ENCODE measurements at regions not wholly inside any gene's neighbourhood (a gene's known extent, or its start where the extent isn't known, plus 50 kb on each side); places are given as distances from the start of the nearest gene placed in this dataset.

DNA sequence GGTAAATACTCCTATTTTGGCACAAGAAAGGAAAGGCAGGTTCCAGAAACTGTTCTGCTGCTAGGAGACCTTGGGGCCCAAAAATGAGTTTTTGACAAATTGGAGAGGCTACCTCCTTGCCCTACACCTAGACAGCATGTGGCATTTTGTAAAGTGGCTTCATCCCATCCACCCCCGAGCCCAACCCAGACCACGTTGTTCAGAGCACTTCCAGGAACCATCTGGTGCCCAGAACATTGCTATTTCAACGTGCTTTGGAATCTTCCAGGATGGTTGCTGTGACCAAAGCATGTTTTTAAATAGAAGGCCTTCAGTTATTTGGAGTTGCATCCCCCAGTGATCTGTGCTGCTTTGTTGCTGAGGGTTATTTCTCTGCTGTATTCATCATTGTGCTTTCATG, 116.3 kb upstream of the TOM1L1 start:
- no peak overlapping the region for H3K4me3 ChIP-seq (ENCODE audit: low read depth in 1 of 3, low read length in 3 of 3)
- no peak overlapping the region for H3K9ac ChIP-seq (ENCODE audit: low read depth in 1 of 2, low read length in 2 of 2)
- H3K4me1 ChIP-seq (ENCODE audit: control insufficient read depth in 4 of 4, insufficient read depth in 4 of 4, low read length in 3 of 4), result no peaks in the 10 kb centered on the region
- H3K36me3 ChIP-seq (ENCODE audit: control insufficient read depth in 4 of 4, insufficient read depth in 3 of 4, low read depth in 1 of 4, low read length in 3 of 4), result no peaks in the 10 kb centered on the region
- H3K9me3 ChIP-seq (ENCODE audit: control insufficient read depth in 4 of 4, low read length in 3 of 4), result no peaks in the 10 kb centered on the region
- H3K27me3 ChIP-seq (ENCODE audit: control insufficient read depth in 4 of 4, insufficient read depth in 4 of 4, low read length in 3 of 4), result no peaks in the 10 kb centered on the region
- H3K27ac ChIP-seq (ENCODE audit: low read depth in 1 of 2, low read length in 2 of 2), result no peak overlapping the region
- TF ChIP-seq YY1 (IDR thresholded peaks at IDR 0.05) (no peak), TAF1 (conservative IDR thresholded peaks at IDR 0.05) (no peak), FOXA2 (IDR thresholded peaks at IDR 0.05) (no peak), FOXA1 (IDR thresholded peaks at IDR 0.05) (no peak), HNF4G (IDR thresholded peaks at IDR 0.05) (no peak), CTCF (IDR thresholded peaks at IDR 0.05; ENCODE audit: low read depth, low read length, missing input control) (no peak)
- 79% methylated on average over 3 of the region's 3 CpGs for WGBS
- no peak for DNase-seq (ENCODE audit: low spot score)

GRCh38 chr17:54785643-54786268, 114.9 kb upstream of the TOM1L1 start:
- 79% methylated on average over 8 of the region's 8 CpGs for WGBS
- H3K9ac ChIP-seq (ENCODE audit: low read depth in 1 of 2, low read length in 2 of 2), result no peak overlapping the region
- H3K27me3 ChIP-seq (ENCODE audit: control insufficient read depth in 4 of 4, insufficient read depth in 4 of 4, low read length in 3 of 4), result no peaks in the 10 kb centered on the region
- no peak overlapping the region for H3K4me3 ChIP-seq (ENCODE audit: low read depth in 1 of 3, low read length in 3 of 3)
- TF ChIP-seq, protein P1, sequence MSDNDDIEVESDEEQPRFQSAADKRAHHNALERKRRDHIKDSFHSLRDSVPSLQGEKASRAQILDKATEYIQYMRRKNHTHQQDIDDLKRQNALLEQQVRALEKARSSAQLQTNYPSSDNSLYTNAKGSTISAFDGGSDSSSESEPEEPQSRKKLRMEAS (IDR thresholded peaks at IDR 0.05), result no peak
- TF ChIP-seq SP1 (IDR thresholded peaks at IDR 0.05), result no peak
- no peak for TF ChIP-seq GABPA (IDR thresholded peaks at IDR 0.05 in 1 of 2, conservative IDR thresholded peaks at IDR 0.05 in 1 of 2)
- no peak for TF ChIP-seq HNF4A (conservative IDR thresholded peaks at IDR 0.05)
- TF ChIP-seq FOXA1 (IDR thresholded peaks at IDR 0.05), result no peak
- TF ChIP-seq CTCF (IDR thresholded peaks at IDR 0.05; ENCODE audit: low read depth, low read length, missing input control), result no peak
- TF ChIP-seq HNF4G (IDR thresholded peaks at IDR 0.05), result no peak
- TF ChIP-seq REST (IDR thresholded peaks at IDR 0.05), result no peak
- no peak for TF ChIP-seq ATF3 (IDR thresholded peaks at IDR 0.05)
- TF ChIP-seq EGR1 (IDR thresholded peaks at IDR 0.05; ENCODE audit: low read depth in 2 of 2), result no peak
- no peak for TF ChIP-seq FOXA2 (IDR thresholded peaks at IDR 0.05)
- TF ChIP-seq, protein P2, sequence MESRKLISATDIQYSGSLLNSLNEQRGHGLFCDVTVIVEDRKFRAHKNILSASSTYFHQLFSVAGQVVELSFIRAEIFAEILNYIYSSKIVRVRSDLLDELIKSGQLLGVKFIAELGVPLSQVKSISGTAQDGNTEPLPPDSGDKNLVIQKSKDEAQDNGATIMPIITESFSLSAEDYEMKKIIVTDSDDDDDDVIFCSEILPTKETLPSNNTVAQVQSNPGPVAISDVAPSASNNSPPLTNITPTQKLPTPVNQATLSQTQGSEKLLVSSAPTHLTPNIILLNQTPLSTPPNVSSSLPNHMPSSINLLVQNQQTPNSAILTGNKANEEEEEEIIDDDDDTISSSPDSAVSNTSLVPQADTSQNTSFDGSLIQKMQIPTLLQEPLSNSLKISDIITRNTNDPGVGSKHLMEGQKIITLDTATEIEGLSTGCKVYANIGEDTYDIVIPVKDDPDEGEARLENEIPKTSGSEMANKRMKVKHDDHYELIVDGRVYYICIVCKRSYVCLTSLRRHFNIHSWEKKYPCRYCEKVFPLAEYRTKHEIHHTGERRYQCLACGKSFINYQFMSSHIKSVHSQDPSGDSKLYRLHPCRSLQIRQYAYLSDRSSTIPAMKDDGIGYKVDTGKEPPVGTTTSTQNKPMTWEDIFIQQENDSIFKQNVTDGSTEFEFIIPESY (IDR thresholded peaks at IDR 0.05), result no peak
- TF ChIP-seq NR2F2 (IDR thresholded peaks at IDR 0.05), result no peak
- no peak for TF ChIP-seq TAF1 (conservative IDR thresholded peaks at IDR 0.05)
- no peaks in the 10 kb centered on the region for H3K36me3 ChIP-seq (ENCODE audit: control insufficient read depth in 4 of 4, insufficient read depth in 3 of 4, low read depth in 1 of 4, low read length in 3 of 4)
- H3K27ac ChIP-seq (ENCODE audit: low read depth in 1 of 2, low read length in 2 of 2), result no peak overlapping the region
- no peaks in the 10 kb centered on the region for H3K9me3 ChIP-seq (ENCODE audit: control insufficient read depth in 4 of 4, low read length in 3 of 4)
- no peaks in the 10 kb centered on the region for H3K4me1 ChIP-seq (ENCODE audit: control insufficient read depth in 4 of 4, insufficient read depth in 4 of 4, low read length in 3 of 4)
- no peak for DNase-seq (ENCODE audit: low spot score)

Measured in liver (tissue), 8 donors.